RWPE1 (cell line): ENCODE measurements at regions not wholly inside any gene's neighbourhood (a gene's known extent, or its start where the extent isn't known, plus 50 kb on each side); places are given as distances from the start of the nearest gene placed in this dataset.
"Not testable (repeated sequence)": the region's sequence is repeated elsewhere in the genome, so short reads cannot be mapped to it uniquely, and the experiment has no call there.

ENCODE experiments used
- CTCF ChIA-PET: fragments of 350-600 bp; sonication (Branson Sonifier 250); formaldehyde crosslinking; extraction: SDS; loops from one replicate; lab custom pipeline; 2021; lab: Yijun Ruan, JAX
- POLR2A ChIA-PET: fragments of 400-600 bp; formaldehyde crosslinking; extraction: SDS; loops from one replicate; lab custom pipeline; 2020; ENCODE audit warnings: antibody characterized with exemption; ENCODE audit not compliant: low non-redundant PET; lab: Yijun Ruan, JAX
- DNase-seq: peaks from one replicate; pipeline ENCODE4 v3.0.0; 2012; ENCODE audit warnings: low spot score
- H3K27ac ChIP-seq: fragments of 450-650 bp; 2 replicates; pipeline ENCODE4 v1.5.1; 2017
- CTCF ChIP-seq: fragments of 450-650 bp; conservative IDR thresholded peaks from 2 replicates; pipeline ENCODE4 v1.5.1; 2017; ENCODE audit warnings: low read depth, mild to moderate bottlenecking

- TF ChIP-seq CTCF = no peak
- no peak for DNase-seq
- no peak overlapping the region for H3K27ac ChIP-seq
- ChIA-PET POLR2A (no interaction called here), CTCF (no interaction called here)
Observed at GRCh38 chrX:1045680-1046314, 166.7 kb downstream of the CRLF2 start.

DNA sequence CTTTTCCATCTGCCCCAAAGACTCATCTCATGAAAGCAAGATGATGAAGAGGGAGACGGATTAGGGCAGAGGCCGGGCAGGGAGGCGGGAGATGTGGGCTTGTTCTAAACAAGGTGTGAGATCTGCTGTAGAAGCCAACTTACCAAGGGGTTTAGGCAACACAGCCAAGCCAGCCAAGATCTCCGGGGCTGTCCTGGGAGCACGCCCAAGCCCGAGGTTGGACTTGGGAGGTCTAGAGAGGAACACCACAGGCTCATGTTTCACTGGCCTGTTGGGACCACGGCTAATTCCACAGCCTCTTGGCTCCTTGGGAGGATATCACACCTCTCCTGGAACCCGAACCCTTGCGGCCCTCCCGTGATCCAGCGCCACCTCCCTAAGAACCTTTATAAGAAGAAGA is 171.4 kb downstream of the CRLF2 start:
- ChIA-PET CTCF (no interaction called here), POLR2A (no interaction called here)
- DNase-seq = no peak
- no peak for TF ChIP-seq CTCF
- no peak overlapping the region for H3K27ac ChIP-seq

DNA sequence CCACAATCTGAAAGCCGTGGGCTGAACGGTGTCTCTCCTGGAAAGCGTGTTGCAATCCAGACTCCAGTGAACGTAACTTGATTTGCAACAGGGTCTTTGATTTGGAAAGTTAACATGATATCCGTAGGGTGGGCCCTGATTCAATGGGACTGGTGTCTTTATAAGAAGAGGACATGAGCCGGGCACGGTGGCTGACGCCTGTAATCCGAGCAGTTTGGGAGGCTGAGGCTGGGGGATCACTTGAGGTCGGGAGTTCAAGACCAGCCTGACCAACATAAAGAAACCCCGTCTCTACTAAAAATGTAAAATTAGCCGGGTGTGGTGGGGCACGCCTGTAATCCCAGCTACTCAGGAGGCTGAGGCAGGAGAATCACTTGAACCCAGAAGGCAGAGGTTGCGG is 176.5 kb downstream of the CRLF2 start:
- DNase-seq, POLR2A ChIA-PET, H3K27ac ChIP-seq, CTCF ChIA-PET: not testable (repeated sequence)

DNA sequence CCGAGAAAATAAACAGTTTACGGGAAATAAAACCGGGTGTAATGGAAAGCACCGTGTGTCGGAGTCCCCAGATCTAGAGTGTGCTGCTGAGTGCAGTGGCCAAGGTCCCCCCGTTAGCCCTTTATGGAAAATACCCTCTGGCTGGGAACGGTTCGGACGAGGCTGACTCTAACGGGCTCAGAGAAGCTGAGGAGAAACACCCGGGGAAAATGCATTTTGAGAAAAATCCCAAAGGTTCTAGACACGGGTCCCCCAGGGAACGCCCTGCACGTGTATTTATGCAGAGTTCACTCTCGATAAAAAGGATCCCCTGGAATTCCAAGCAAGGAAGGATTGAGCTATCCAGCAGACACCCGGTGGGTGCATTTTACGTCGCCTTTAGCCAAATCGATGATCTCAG is 177.2 kb downstream of the CRLF2 start:
- ChIA-PET CTCF (no interaction called here), POLR2A (no interaction called here)
- no peak for TF ChIP-seq CTCF
- DNase-seq = no peak
- no peak overlapping the region for H3K27ac ChIP-seq

DNA sequence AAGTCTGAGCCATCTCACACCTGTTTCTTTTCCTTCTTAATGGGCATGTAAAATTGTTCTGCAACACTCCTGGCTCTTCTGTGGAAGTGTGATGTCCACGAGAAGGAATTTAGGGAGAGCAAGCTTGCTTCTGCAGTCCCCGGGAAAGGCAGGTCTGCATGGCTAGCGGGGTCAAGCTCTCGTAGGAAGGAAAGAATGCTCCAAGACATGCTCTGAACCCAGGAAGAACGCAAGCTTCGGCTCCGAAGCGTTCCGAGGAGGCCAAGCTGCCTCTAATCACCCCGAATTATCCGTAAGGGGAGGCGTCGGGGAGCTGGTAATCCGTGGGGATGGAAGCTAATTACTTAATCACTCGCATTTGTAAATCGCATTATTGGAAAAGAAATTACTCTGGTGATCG is 177.7 kb downstream of the CRLF2 start:
- no peak for TF ChIP-seq CTCF
- no peak for DNase-seq
- H3K27ac ChIP-seq = no peak overlapping the region
- ChIA-PET CTCF (no interaction called here), POLR2A (no interaction called here)

GRCh38 chrX:1031521-1032430 is 180.7 kb downstream of the CRLF2 start:
- TF ChIP-seq CTCF = no peak
- no peak for DNase-seq
- ChIA-PET POLR2A (no interaction called here), CTCF (no interaction called here)
- no peak overlapping the region for H3K27ac ChIP-seq

- TF ChIP-seq CTCF = no peak
- CTCF ChIA-PET = no interaction called here
- DNase-seq = no peak
- POLR2A ChIA-PET = no interaction called here
- H3K27ac ChIP-seq = no peak overlapping the region
Observed at GRCh38 chrX:1029494-1029893, 183.0 kb downstream of the CRLF2 start.
